Erythroblast (primary cell): ENCODE measurements at regions not wholly inside any gene's neighbourhood (a gene's known extent, or its start where the extent isn't known, plus 50 kb on each side); places are given as distances from the start of the nearest gene placed in this dataset.

ENCODE experiments used
- DNase-seq, 2 experiments: peaks; one replicate each; lab custom pipeline; 2025; lab: John Stamatoyannopoulos, UW
- GATA1 ChIP-seq: IDR thresholded peaks from 2 replicates; pipeline ENCODE4 v1.6.1; 2011; ENCODE audit warnings: low read depth, mild to moderate bottlenecking, control low read depth, low read length, moderate library complexity
- POLR2A ChIP-seq: IDR thresholded peaks from 2 replicates; pipeline ENCODE4 v1.6.1; 2011; ENCODE audit warnings: mild to moderate bottlenecking, low read length

DNA sequence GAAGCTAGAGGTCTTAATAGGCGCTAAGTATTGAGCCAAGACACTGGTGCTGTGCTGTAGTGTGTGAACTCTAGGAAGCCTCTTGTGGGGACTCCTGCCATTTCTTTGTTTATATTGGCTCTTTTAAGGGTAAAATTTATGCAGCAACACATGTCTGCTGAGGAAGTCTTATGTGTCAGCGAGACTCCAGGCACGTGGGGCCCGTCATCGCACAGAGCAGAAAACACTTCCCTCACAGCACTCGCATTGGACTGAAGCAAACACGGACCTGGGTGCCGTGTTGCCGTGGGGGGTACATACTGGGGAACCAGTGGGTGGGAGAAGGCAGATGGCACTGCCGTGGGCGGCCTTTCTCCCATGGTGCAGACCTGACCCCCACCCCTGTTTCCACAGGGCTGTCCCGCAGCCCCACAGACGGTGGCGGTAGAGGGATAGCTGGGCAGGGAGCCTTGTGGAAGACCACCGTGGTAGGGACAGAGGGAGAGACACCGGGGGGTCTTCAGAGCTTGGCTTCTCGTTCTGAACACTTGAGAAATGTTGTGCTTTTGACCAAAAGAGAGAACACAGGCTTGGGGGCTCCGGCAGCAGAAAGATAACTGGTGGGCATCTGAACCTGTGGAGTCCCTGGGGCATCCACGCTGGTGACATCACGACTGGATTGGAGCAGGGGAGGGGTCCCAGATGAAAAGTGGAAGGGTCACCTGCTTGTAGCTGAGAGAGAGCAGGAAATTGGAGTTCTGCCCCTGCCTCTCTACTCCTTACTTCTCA, 284.7 kb upstream of the SHH start:
- no peak for DNase-seq
- TF ChIP-seq POLR2A (no peak), GATA1 (no peak)

DNA sequence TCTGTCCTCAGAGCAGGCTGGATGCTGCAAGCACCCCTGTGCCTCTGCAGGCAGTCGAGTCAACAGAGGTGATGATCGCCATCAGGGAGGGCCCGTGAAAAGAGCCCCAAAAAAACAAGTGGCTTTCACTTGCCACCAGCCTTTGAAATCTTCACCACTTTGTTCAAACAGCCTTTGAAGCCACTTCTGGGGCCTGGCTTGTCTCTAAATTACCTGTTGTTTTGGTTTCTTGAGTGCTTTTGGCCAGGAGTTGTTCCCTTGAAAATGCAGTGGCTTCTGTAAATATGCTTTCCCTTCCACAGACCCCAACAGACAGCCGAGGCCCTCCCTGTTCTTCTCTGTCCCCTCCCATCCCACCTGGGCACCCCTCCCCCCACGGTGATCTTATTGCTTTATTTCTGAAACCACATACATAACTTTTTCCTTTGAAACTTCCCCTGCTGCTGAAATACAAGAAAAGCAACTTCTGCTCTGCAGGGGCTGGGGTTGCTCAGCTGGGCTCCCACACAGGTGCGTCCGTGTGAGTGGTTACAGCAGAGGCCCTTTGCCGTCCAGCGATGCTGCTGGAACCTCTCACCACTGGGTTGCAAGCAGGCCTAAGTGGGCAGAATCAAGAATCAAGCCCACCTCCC, 283.8 kb upstream of the SHH start:
- no peak for TF ChIP-seq POLR2A
- TF ChIP-seq GATA1, result no peak
- no peak for DNase-seq

- TF ChIP-seq GATA1 (no peak), POLR2A (no peak)
- no peak for DNase-seq
These were observed 282.3 kb upstream of the SHH start for GRCh38 chr7:156094350-156095146.

GRCh38 chr7:156092307-156092706, 280.0 kb upstream of the SHH start:
- TF ChIP-seq GATA1 (no peak), POLR2A (no peak)
- no peak for DNase-seq

- TF ChIP-seq GATA1, result no peak
- TF ChIP-seq POLR2A, result no peak
- DNase-seq, result no peak
These were observed 279.3 kb upstream of the SHH start for GRCh38 chr7:156091519-156092080.

- TF ChIP-seq POLR2A, result no peak
- TF ChIP-seq GATA1, result no peak
These were observed 278.7 kb upstream of the SHH start for GRCh38 chr7:156090988-156091387.

GRCh38 chr7:156089222-156089621, 277.0 kb upstream of the SHH start:
- DNase-seq, result no peak
- TF ChIP-seq POLR2A, result no peak
- TF ChIP-seq GATA1, result no peak

More at GRCh38 chr7:156090988-156091387, 278.7 kb upstream of the SHH start:
- no peak for DNase-seq

GRCh38 chr7:156088115-156088514, 275.9 kb upstream of the SHH start:
- TF ChIP-seq POLR2A (no peak), GATA1 (no peak)
- no peak for DNase-seq

DNA sequence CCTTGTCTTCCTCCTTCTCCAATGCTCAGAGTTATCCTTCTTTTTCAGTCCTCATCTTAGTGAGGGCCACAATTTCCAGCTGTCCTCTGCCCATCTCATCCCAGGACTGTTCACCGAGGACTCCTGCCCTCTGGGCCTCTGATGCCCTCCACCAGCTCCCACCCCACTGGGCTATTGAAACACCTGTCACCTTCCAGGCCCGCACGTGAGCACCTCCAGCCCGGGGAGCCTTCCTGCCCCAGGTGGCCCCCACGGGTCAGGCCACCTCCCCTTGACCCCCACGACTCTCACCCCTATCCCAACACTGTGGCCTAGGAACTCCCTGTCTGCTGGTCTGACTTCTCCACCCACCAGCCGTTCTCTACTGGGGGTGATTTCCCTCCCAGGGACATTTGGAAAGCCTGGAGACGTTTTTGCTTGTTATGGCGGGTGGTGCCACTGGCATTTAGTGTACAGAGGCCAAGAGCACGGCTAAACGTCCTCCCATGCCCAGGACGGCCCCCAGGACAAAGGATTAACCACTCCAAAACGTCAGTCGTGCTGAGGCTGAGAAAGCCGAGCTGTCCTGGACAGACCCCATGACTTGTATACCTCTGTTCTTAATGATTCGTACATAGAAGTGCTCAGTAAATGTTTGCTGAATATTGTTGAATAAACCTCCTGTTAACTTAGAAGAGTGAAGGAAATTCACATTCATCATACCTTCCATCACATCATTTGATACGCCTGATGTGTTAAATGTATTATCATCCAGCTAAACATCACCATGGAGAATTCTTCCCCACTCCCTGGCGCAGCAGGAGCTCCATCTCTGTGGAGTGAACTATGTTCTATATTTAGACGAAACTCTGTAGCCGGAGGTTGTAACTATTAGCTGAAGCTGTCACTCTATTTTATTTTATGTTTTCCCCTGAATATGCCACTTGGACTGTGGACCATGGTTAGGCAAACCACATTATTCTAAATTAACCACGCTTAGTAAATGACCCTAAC, 270.1 kb upstream of the SHH start:
- DNase-seq, result no peak
- TF ChIP-seq GATA1 (no peak), POLR2A (no peak)

DNA sequence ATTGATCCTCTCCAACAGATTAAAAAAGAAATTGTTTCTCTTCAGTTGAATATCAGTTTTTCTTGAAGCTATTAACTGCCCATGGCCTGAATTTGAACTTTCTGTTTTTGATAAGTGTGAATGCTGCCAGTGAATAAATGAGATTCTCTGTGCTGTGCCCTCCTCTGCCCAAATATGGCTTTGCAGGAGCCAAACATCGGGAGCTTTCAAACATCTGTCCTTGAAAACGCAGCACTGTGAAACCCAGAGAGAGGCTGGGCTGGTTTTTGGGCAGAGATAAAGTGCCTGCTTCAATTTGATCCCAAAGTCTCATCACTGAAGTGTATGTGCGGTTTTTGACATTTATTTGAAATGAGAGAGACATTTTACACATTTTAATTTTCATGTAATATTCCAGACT, 268.3 kb upstream of the SHH start:
- DNase-seq, result no peak
- TF ChIP-seq GATA1 (no peak), POLR2A (no peak)

- no peak for DNase-seq
These were observed 267.8 kb upstream of the SHH start for GRCh38 chr7:156080046-156080445.

DNA sequence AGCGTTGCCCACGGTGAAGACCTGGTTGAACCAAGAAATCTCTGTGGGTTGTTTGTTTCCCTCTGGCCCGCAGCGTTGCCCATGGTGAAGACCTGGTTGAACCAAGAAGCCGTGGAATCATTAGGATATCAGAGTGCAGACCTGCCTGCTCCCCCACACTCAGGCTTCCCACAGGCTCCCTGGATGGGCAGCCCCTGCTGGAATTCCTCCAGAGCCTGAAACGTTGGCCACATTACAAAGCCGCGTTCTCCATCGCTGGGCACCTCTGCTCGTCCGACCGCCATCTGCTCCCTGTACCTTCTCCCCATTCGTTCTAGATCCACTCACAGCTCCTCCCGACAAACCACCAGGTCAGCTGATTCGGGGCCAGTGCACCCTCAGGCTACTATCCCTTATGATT, 266.9 kb upstream of the SHH start:
- DNase-seq, result no peak
- TF ChIP-seq GATA1 (no peak), POLR2A (no peak)

More at GRCh38 chr7:156080046-156080445, 267.8 kb upstream of the SHH start:
- TF ChIP-seq GATA1 (no peak), POLR2A (no peak)

DNA sequence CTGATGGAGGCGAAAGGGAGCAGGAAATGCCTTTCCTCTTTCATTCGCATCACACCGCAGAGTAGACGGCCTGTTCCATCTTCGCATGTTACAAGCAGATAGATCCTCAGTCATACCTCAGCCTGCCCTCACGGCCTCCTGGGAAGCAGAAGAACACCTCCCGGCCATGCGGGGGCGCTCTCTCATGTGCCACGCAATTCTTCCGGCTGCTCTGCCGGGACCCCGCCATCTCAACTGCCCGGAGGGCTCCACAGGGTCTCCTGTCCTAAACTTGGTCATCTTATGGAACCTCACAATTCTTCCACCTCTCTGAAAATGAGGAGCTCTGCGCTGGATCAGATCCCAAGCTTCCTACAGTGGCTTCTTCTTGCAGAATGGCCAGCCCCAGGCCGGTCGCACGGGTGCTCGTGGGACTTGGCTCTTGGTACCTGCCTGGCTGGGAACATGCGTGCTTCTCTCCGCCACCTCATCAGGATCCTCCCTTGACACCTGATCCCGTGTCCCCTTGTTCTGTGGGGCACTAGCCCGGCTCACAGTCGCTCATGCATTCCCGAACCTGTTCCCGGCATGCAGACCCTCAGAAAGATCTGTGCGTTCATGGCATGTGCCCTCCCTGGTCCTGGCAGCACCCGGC, 262.8 kb upstream of the SHH start:
- TF ChIP-seq GATA1, result no peak
- no peak for DNase-seq

- no peak for DNase-seq
- no peak for TF ChIP-seq POLR2A
- TF ChIP-seq GATA1, result no peak
These were observed 261.8 kb upstream of the SHH start for GRCh38 chr7:156074084-156074483.
